OCI-LY7 (cell line): ENCODE measurements at regions not wholly inside any gene's neighbourhood (a gene's known extent, or its start where the extent isn't known, plus 50 kb on each side); places are given as distances from the start of the nearest gene placed in this dataset.

Source experiments
- CTCF ChIP-seq: fragments of 200-600 bp; sonication (generic); conservative IDR thresholded peaks from 2 replicates; pipeline ENCODE4 v1.5.1; 2014; ENCODE audit warnings: mild to moderate bottlenecking, antibody characterized with exemption, low read length, moderate library complexity, mixed read lengths
- EZH2phosphoT487 ChIP-seq: fragments of 200-600 bp; sonication (generic); IDR thresholded peaks from 2 replicates; pipeline ENCODE4 v1.6.1; 2018; ENCODE audit warnings: low read depth, borderline replicate concordance, mild to moderate bottlenecking, mixed run types, antibody characterized with exemption, low read length, moderate library complexity, mixed read lengths

GRCh38 chr4:126372634-126373033 lies 1057.9 kb downstream of the FAT4 start:
- TF ChIP-seq CTCF: no peak
- TF ChIP-seq EZH2phosphoT487: no peak
